Bronchial epithelial cell (primary cell): ENCODE measurements at regions not wholly inside any gene's neighbourhood (a gene's known extent, or its start where the extent isn't known, plus 50 kb on each side); places are given as distances from the start of the nearest gene placed in this dataset.

ENCODE experiments used
- DNase-seq: peaks from one replicate; pipeline ENCODE4 v3.0.0-alpha.2; 2010; ENCODE audit warnings: low read depth
- FAIRE-seq: peaks from 2 replicates; lab custom pipeline; 2011; peaks lifted over from hg19 to GRCh38; lab: Jason Lieb, UNC
- H3K27me3 ChIP-seq: 2 replicates; pipeline ENCODE4 v1.5.1; 2011; ENCODE audit warnings: low read length; ENCODE audit not compliant: control insufficient read depth, insufficient read depth
- H3K36me3 ChIP-seq: 2 replicates; pipeline ENCODE4 v1.5.1; 2011; ENCODE audit warnings: low read length; ENCODE audit not compliant: control insufficient read depth, insufficient read depth
- H3K4me3 ChIP-seq: 2 replicates; pipeline ENCODE4 v1.5.1; 2011; ENCODE audit warnings: mild to moderate bottlenecking, low read depth, low read length, control low read depth
- TF ChIP-seq, protein P1 (sequence below): IDR thresholded peaks from 2 replicates; pipeline ENCODE4 v1.5.1; 2011; ENCODE audit warnings: mild to moderate bottlenecking, moderate library complexity, low read length, control low read depth, inconsistent platforms; ENCODE audit not compliant: insufficient read depth, severe bottlenecking

DNA sequence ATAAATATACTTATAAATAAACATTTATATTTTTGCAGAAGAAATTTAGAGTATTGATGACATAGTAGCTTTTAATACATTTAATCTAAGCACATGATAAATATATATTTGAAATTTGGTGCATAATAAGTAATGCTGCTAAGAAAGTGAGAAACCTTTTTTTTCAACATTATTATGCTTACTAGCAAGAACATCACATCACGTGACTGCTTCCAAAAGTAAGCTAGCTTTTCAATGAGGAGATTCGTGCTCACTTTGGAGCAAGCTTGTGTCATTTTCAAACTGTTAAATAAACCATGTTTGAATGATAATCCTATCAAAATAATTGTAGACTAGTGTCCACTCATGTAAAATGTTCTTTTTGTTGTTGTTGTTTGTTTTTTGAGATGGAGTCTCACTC lies 109.0 kb upstream of the SLC4A7 start:
- no peaks in the 10 kb centered on the region for H3K36me3 ChIP-seq
- H3K27me3 ChIP-seq, result no peaks in the 10 kb centered on the region
- TF ChIP-seq, protein P1, sequence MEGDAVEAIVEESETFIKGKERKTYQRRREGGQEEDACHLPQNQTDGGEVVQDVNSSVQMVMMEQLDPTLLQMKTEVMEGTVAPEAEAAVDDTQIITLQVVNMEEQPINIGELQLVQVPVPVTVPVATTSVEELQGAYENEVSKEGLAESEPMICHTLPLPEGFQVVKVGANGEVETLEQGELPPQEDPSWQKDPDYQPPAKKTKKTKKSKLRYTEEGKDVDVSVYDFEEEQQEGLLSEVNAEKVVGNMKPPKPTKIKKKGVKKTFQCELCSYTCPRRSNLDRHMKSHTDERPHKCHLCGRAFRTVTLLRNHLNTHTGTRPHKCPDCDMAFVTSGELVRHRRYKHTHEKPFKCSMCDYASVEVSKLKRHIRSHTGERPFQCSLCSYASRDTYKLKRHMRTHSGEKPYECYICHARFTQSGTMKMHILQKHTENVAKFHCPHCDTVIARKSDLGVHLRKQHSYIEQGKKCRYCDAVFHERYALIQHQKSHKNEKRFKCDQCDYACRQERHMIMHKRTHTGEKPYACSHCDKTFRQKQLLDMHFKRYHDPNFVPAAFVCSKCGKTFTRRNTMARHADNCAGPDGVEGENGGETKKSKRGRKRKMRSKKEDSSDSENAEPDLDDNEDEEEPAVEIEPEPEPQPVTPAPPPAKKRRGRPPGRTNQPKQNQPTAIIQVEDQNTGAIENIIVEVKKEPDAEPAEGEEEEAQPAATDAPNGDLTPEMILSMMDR, result no peak
- FAIRE-seq (no peak), DNase-seq (no peak)
- no peak overlapping the region for H3K4me3 ChIP-seq

GRCh38 chr3:27591312-27592210 lies 107.4 kb upstream of the SLC4A7 start:
- no peak overlapping the region for H3K4me3 ChIP-seq
- TF ChIP-seq, protein P1, result no peak
- no peak for DNase-seq

GRCh38 chr3:27590437-27591298 lies 106.5 kb upstream of the SLC4A7 start:
- FAIRE-seq (no peak), DNase-seq (peak; percentile 74)
- no peaks in the 10 kb centered on the region for H3K27me3 ChIP-seq
- no peak overlapping the region for H3K4me3 ChIP-seq
- TF ChIP-seq, protein P1, result no peak
- no peaks in the 10 kb centered on the region for H3K36me3 ChIP-seq

More at GRCh38 chr3:27591312-27592210, 107.4 kb upstream of the SLC4A7 start:
- FAIRE-seq, result no peak
- Histone ChIP-seq H3K27me3 (no peaks in the 10 kb centered on the region), H3K36me3 (no peaks in the 10 kb centered on the region)

DNA sequence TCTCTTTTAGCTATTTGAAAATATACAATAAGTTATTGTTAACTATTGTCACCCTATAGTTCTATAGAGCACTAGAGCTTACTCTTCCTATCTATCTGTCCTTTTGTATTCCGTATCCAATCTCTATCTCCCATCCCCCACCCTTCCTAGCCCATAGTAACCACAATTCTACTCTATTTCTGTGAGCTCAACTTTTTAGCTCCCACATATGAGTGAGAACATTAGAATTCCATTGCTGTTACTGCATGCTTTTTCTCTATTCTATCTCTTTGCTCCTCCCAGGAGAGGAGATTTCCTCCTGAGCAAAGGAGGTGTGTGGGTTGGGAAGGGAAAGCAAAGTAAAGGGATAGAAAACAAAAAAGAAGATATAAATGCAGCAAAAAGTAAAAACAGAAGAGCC lies 105.6 kb upstream of the SLC4A7 start:
- TF ChIP-seq, protein P1, result no peak

DNA sequence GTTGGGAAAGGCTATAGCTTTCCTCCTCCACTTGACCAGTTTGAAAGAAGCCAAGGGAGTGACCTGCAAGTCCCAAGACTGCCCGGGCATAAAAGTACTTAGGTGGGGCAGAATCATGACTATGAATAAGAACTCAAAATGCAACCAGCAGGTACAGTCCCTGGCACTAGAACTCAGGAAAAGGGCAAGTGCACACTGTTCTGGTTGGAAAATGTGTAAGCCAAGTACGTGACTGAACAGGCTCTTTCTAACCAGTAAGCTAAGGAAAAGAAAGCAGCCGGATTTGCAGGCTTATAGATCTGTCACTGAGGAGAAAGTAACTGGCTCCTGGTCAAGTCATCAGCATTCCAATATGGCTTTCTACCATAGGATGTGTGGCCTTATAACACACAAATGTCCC lies 101.2 kb upstream of the SLC4A7 start:
- no peak overlapping the region for H3K4me3 ChIP-seq
- FAIRE-seq, result no peak
- TF ChIP-seq, protein P1, result no peak
- H3K27me3 ChIP-seq, result no peaks in the 10 kb centered on the region
- H3K36me3 ChIP-seq, result no peaks in the 10 kb centered on the region
- peak; percentile 84 for DNase-seq

More for the DNA sequence above, 105.6 kb upstream of the SLC4A7 start:
- H3K4me3 ChIP-seq, result no peak overlapping the region
- FAIRE-seq (no peak), DNase-seq (peak; percentile 43)
- H3K27me3 ChIP-seq, result no peaks in the 10 kb centered on the region
- H3K36me3 ChIP-seq, result no peaks in the 10 kb centered on the region
